ENCODE measurements at regions not wholly inside any gene's neighbourhood (a gene's known extent, or its start where the extent isn't known, plus 50 kb on each side); places are given as distances from the start of the nearest gene placed in this dataset.

- TF ChIP-seq POLR2A (IDR thresholded peaks at IDR 0.05): no peak
- no peak for TF ChIP-seq CTCF (IDR thresholded peaks at IDR 0.05)
Observed at GRCh38 chr9:28923351-28923750, 1350.1 kb upstream of the C9orf72 start.

Data from ovary (tissue), 3 donors.